ENCODE measurements at regions not wholly inside any gene's neighbourhood (a gene's known extent, or its start where the extent isn't known, plus 50 kb on each side); places are given as distances from the start of the nearest gene placed in this dataset.
"Not testable (repeated sequence)": the region's sequence is repeated elsewhere in the genome, so short reads cannot be mapped to it uniquely, and the experiment has no call there.

DNA sequence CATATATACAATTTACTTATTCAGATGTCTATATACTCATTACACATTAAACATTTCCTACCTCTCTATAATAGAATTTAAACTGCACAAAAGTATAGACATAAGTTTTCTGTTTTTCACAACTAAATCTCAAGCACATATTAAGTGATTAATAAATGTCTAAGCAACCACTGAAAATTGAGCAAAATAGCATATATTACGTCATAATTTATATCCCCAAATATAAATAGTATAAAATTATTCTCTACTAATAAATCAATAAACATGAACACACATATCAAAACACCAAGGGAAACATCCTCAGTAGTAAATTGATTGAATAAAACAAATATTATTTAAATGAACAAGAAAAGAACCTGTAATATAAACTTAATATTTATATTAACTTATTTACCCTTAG, 865.1 kb downstream of the CDH18 start:
- no peak for DNase-seq
- H3K4me1 ChIP-seq: no peaks in the 10 kb centered on the region
- H3K9me3 ChIP-seq: no peaks in the 10 kb centered on the region
- ATAC-seq (ENCODE audit: low FRiP score in 2 of 2): no peak
- TF ChIP-seq EP300 (IDR thresholded peaks at IDR 0.05): no peak
- no peak for TF ChIP-seq POLR2AphosphoS5 (IDR thresholded peaks at IDR 0.05)
- no peak for TF ChIP-seq POLR2A (IDR thresholded peaks at IDR 0.05)
- TF ChIP-seq CTCF (IDR thresholded peaks at IDR 0.05): no peak
- no peaks in the 10 kb centered on the region for H3K27me3 ChIP-seq
- H3K36me3 ChIP-seq: no peaks in the 10 kb centered on the region
- 84 to 85% methylated on average over 1 of the region's 1 CpG for WGBS, 2 donors
- no peak overlapping the region for H3K4me3 ChIP-seq
- no peak overlapping the region for H3K27ac ChIP-seq

DNA sequence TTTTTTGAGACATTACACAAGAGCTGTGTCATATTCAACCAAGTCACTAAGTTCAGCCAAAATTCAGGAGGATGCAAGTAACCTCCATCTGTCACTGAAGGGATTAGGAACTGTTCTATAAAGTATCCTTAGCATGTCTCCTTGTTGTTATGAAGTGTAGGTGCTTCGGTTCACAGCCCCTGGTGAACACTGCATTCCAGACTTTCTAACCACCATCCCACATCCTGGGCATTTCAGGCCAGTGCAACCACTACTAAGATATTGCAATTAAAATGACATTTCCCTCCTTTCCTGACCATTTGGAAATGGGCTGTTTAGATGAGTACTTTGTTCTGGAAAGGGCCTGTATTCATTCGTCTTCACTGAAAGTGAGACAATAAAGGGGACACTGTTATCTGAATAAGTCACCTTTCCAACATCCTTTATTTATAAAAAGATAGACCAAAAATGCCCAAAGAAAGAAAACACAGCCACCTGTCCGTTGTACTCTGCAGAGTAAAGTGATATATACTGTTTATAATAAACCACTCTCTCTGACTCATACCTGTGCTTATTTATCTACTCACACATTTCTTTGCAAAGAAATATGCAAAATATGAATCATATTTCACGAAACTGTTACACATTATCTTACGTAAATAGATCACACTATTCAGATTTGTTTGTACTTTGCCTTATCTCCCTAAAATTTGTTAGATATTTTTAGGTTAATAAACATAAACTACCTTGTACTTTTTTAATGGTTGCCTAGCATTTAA, 861.9 kb downstream of the CDH18 start:
- DNase-seq: no peak
- Histone ChIP-seq H3K27me3 (no peaks in the 10 kb centered on the region), H3K36me3 (no peaks in the 10 kb centered on the region), H3K4me1 (no peaks in the 10 kb centered on the region), H3K9me3 (peaks cover 0 to 3% (median 0%) of the 10 kb centered on the region in 4 donors), H3K4me3 (no peak overlapping the region), H3K27ac (no peak overlapping the region)
- no peak for TF ChIP-seq POLR2AphosphoS5 (IDR thresholded peaks at IDR 0.05)
- no peak for TF ChIP-seq POLR2A (IDR thresholded peaks at IDR 0.05)
- TF ChIP-seq CTCF (IDR thresholded peaks at IDR 0.05): no peak
- TF ChIP-seq EP300 (IDR thresholded peaks at IDR 0.05): no peak
- WGBS, 2 donors: 36 to 48% methylated on average over 5 of the region's 5 CpGs
- ATAC-seq (ENCODE audit: low FRiP score in 2 of 2): no peak

- H3K4me1 ChIP-seq: no peaks in the 10 kb centered on the region
- H3K4me3 ChIP-seq: no peak overlapping the region
- no peaks in the 10 kb centered on the region for H3K9me3 ChIP-seq
- ATAC-seq (ENCODE audit: low FRiP score in 2 of 2) (no peak), DNase-seq (no peak)
- no peaks in the 10 kb centered on the region for H3K27me3 ChIP-seq
- 56 to 61% methylated on average over 2 of the region's 2 CpGs for WGBS, 2 donors
- H3K27ac ChIP-seq: no peak overlapping the region
- TF ChIP-seq CTCF (IDR thresholded peaks at IDR 0.05) (no peak), POLR2AphosphoS5 (IDR thresholded peaks at IDR 0.05) (no peak), EP300 (IDR thresholded peaks at IDR 0.05) (no peak), POLR2A (IDR thresholded peaks at IDR 0.05) (no peak)
- no peaks in the 10 kb centered on the region for H3K36me3 ChIP-seq
These were observed 847.7 kb downstream of the CDH18 start for GRCh38 chr5:19140276-19140675.

GRCh38 chr5:19141937-19142524, 846.0 kb downstream of the CDH18 start:
- H3K9me3 ChIP-seq; H3K27ac ChIP-seq; H3K4me1 ChIP-seq; H3K27me3 ChIP-seq; H3K4me3 ChIP-seq; ATAC-seq (ENCODE audit: low FRiP score in 2 of 2); H3K36me3 ChIP-seq: not testable (repeated sequence)
- peak in 1 of 2 donors; percentile 31 for DNase-seq
- WGBS, 2 donors: 91 to 95% methylated on average over 20 of the region's 20 CpGs

GRCh38 chr5:19142713-19143414, 845.1 kb downstream of the CDH18 start:
- 76 to 85% methylated on average over 7 to 26 of the region's 38 CpGs for WGBS, 2 donors
- not testable (repeated sequence) for H3K27ac ChIP-seq; H3K27me3 ChIP-seq; H3K36me3 ChIP-seq; H3K9me3 ChIP-seq; H3K4me3 ChIP-seq; ATAC-seq (ENCODE audit: low FRiP score in 2 of 2); H3K4me1 ChIP-seq
- DNase-seq: peak in 1 of 2 donors; percentile 62
